Common myeloid progenitor, CD34-positive (primary cell): ENCODE measurements at regions not wholly inside any gene's neighbourhood (a gene's known extent, or its start where the extent isn't known, plus 50 kb on each side); places are given as distances from the start of the nearest gene placed in this dataset.

Experiments
- CTCF ChIA-PET: fragments of 350-600 bp; sonication (Branson Sonifier 250); formaldehyde crosslinking; loops from one replicate; lab custom pipeline; 2021; ENCODE audit warnings: antibody characterized with exemption; lab: Charles Lee
- POLR2A ChIA-PET: fragments of 350-600 bp; sonication (Branson Sonifier 250); formaldehyde crosslinking; loops from one replicate; lab custom pipeline; 2021; ENCODE audit warnings: antibody characterized with exemption; lab: Charles Lee
- DNase-seq, 3 donors: peaks; one replicate each; pipeline versions ENCODE4 v3.0.0 to v3.0.0-alpha.2; 2013
- H3K27ac ChIP-seq, 2 experiments: 1 replicate in 1 of 2; 2 replicates in 1 of 2; pipeline ENCODE4 v1.7.0; 2013; ENCODE audit warnings: inconsistent platforms in 2 of 2, low read length in 2 of 2, mild to moderate bottlenecking in 2 of 2, low read depth in 1 of 2, moderate library complexity in 1 of 2; ENCODE audit not compliant: severe bottlenecking in 2 of 2, insufficient read depth in 1 of 2, poor library complexity in 1 of 2
- H3K27me3 ChIP-seq, 5 experiments: replicated peaks in 2 of 5; 1 replicate in 3 of 5; 2 replicates in 2 of 5; pipeline versions ENCODE4 v1.6.1 to v1.7.0; 2013; ENCODE audit warnings: low read length in 4 of 5, mild to moderate bottlenecking in 2 of 5, moderate library complexity in 2 of 5, inconsistent platforms in 1 of 5; ENCODE audit not compliant: insufficient read depth in 5 of 5, control insufficient read depth in 4 of 5
- H3K36me3 ChIP-seq, 4 experiments: 1 replicate in 2 of 4; 2 replicates in 2 of 4; pipeline versions ENCODE4 v1.6.1 to v1.7.0; 2013; ENCODE audit warnings: low read length in 3 of 4, control low read depth in 1 of 4, mild to moderate bottlenecking in 1 of 4; ENCODE audit not compliant: control insufficient read depth in 4 of 4, insufficient read depth in 4 of 4
- H3K4me1 ChIP-seq, 4 experiments: 1 replicate in 3 of 4; 2 replicates in 1 of 4; pipeline versions ENCODE4 v1.6.1 to v1.7.1; 2013; ENCODE audit warnings: low read length in 3 of 4, mild to moderate bottlenecking in 3 of 4, control low read depth in 1 of 4, inconsistent platforms in 1 of 4, moderate library complexity in 1 of 4; ENCODE audit not compliant: control insufficient read depth in 4 of 4, insufficient read depth in 4 of 4; ENCODE audit errors: control extremely low read depth in 1 of 4
- H3K4me3 ChIP-seq, 7 experiments: 1 replicate in 4 of 7; 2 replicates in 3 of 7; pipeline versions ENCODE4 v1.5.1 to v1.7.0; 2013; ENCODE audit warnings: mild to moderate bottlenecking in 7 of 7, low read length in 6 of 7, moderate library complexity in 6 of 7, inconsistent platforms in 2 of 7, low read depth in 2 of 7, control low read depth in 1 of 7; ENCODE audit not compliant: insufficient read depth in 4 of 7, control insufficient read depth in 1 of 7; ENCODE audit errors: extremely low read depth in 1 of 7
- H3K9me3 ChIP-seq, 5 experiments: 1 replicate in 4 of 5; 2 replicates in 1 of 5; pipeline versions ENCODE4 v1.6.1 to v1.7.1; 2013; ENCODE audit warnings: low read length in 4 of 5, mild to moderate bottlenecking in 2 of 5, inconsistent platforms in 1 of 5, low read depth in 1 of 5, moderate library complexity in 1 of 5; ENCODE audit not compliant: control insufficient read depth in 4 of 5, insufficient read depth in 2 of 5; ENCODE audit errors: control extremely low read depth in 1 of 5
- WGBS: methylation state at CpG from one replicate; pipeline ENCODE4 v1.1.5; 2013; ENCODE audit not compliant: insufficient coverage; 5-methylcytosine and 5-hydroxymethylcytosine counted together

DNA sequence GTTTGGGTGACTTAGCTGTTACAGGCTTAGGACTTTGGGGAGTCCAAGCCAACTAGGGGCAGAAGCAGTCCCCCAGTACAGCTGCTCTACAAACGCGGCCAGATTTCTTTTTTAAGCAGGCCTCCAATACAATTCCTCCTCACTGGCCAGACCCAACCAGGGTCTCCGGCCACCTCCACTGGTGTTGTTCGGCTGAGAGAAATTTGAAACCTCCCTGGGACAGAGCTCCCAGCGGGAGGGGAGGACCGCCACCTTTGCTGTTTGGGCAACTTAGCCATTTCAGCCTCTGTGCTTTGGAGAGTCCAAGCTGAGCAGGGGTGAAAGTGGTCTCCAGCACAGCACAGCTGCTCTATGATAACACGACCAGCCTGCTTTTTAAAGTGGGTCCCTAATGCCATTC is 59.4 kb upstream of the KHDRBS2 start:
- H3K4me3 ChIP-seq: no peak overlapping the region
- H3K36me3 ChIP-seq: no peaks in the 10 kb centered on the region
- no peaks in the 10 kb centered on the region for H3K9me3 ChIP-seq
- POLR2A ChIA-PET: no interaction called here
- H3K4me1 ChIP-seq: no peaks in the 10 kb centered on the region
- no peaks in the 10 kb centered on the region for H3K27me3 ChIP-seq
- H3K27ac ChIP-seq: no peak overlapping the region
- WGBS: 99% methylated on average over 7 of the region's 7 CpGs
- DNase-seq: no peak
- CTCF ChIA-PET: no interaction called here

- CTCF ChIA-PET: no interaction called here
- Histone ChIP-seq H3K27ac (no peak overlapping the region), H3K9me3 (no peaks in the 10 kb centered on the region), H3K27me3 (no peaks in the 10 kb centered on the region), H3K4me1 (no peaks in the 10 kb centered on the region), H3K36me3 (no peaks in the 10 kb centered on the region), H3K4me3 (no peak overlapping the region)
- no peak for DNase-seq
- POLR2A ChIA-PET: no interaction called here
- WGBS: 100% methylated on average over 3 of the region's 3 CpGs
Observed at GRCh38 chr6:62344850-62345249, 58.8 kb upstream of the KHDRBS2 start.

- CTCF ChIA-PET: no interaction called here
- Histone ChIP-seq H3K27me3 (no peaks in the 10 kb centered on the region), H3K9me3 (no peaks in the 10 kb centered on the region), H3K36me3 (no peaks in the 10 kb centered on the region), H3K27ac (no peak overlapping the region), H3K4me1 (no peaks in the 10 kb centered on the region), H3K4me3 (no peak overlapping the region)
- DNase-seq: no peak
- POLR2A ChIA-PET: no interaction called here
- WGBS: 86% methylated on average over 3 of the region's 3 CpGs
Observed at GRCh38 chr6:62338477-62338876, 52.5 kb upstream of the KHDRBS2 start.
